Lung (tissue), 11 donors: ENCODE measurements at regions not wholly inside any gene's neighbourhood (a gene's known extent, or its start where the extent isn't known, plus 50 kb on each side); places are given as distances from the start of the nearest gene placed in this dataset.
A peak's percentile ranks its signal among the peaks of the same experiment; 100 is the strongest.
"Not testable (repeated sequence)": the region's sequence is repeated elsewhere in the genome, so short reads cannot be mapped to it uniquely, and the experiment has no call there.

Source experiments
- ATAC-seq: fragments of 200-7000 bp; cut with Tn5 transposase; one replicate; pipeline ENCODE4 v1.9.1; 2020; ENCODE audit warnings: moderate number of reproducible peaks; ENCODE audit not compliant: insufficient read depth, low FRiP score
- DNase-seq, 3 donors: peaks; one replicate each; pipeline ENCODE4 v3.0.0-alpha.2; 2013 to 2017
- H3K27ac ChIP-seq, 2 donors: one replicate each; pipeline ENCODE4 v1.5.1; 2013; ENCODE audit warnings: mild to moderate bottlenecking in 2 of 2, moderate library complexity in 2 of 2, control low read depth in 1 of 2, inconsistent platforms in 1 of 2, low read depth in 1 of 2, low read length in 1 of 2
- H3K27me3 ChIP-seq, 3 donors: one replicate each; pipeline ENCODE4 v1.5.1; 2013; ENCODE audit warnings: low read length in 2 of 3; ENCODE audit not compliant: control insufficient read depth in 3 of 3, insufficient read depth in 3 of 3
- H3K36me3 ChIP-seq, 4 donors: one replicate each; pipeline ENCODE4 v1.5.1; 2013; ENCODE audit warnings: low read length in 4 of 4, mild to moderate bottlenecking in 1 of 4, moderate library complexity in 1 of 4; ENCODE audit not compliant: control insufficient read depth in 4 of 4, insufficient read depth in 4 of 4
- H3K4me1 ChIP-seq, 5 donors: one replicate each; pipeline ENCODE4 v1.5.1; 2013; ENCODE audit warnings: low read length in 5 of 5, mild to moderate bottlenecking in 2 of 5, moderate library complexity in 1 of 5; ENCODE audit not compliant: control insufficient read depth in 5 of 5, insufficient read depth in 5 of 5
- H3K4me3 ChIP-seq: one replicate; pipeline ENCODE4 v1.5.1; 2013; ENCODE audit warnings: mild to moderate bottlenecking, control low read depth, moderate library complexity
- H3K9ac ChIP-seq, 2 donors: one replicate each; pipeline ENCODE4 v1.5.1; 2013; ENCODE audit warnings: low read length in 2 of 2, control low read depth in 1 of 2; ENCODE audit not compliant: insufficient read depth in 1 of 2
- H3K9me3 ChIP-seq, 4 donors: one replicate each; pipeline ENCODE4 v1.5.1; 2013; ENCODE audit warnings: low read length in 3 of 4, mild to moderate bottlenecking in 1 of 4, moderate library complexity in 1 of 4; ENCODE audit not compliant: control insufficient read depth in 4 of 4, insufficient read depth in 3 of 4
- WGBS, 2 donors: extraction: QIAGEN DNeasy Blood & Tissue Kit; methylation state at CpG; one replicate each; pipeline ENCODE4 v1.1.7; 2013; 5-methylcytosine and 5-hydroxymethylcytosine counted together
- TF ChIP-seq, protein P1 (sequence below): IDR thresholded peaks from 2 replicates; pipeline ENCODE4 v1.5.1; 2012; ENCODE audit warnings: mild to moderate bottlenecking; ENCODE audit errors: control extremely low read depth, extremely low read depth
- donor health status: control.
- donor health status: control.
- donor health status: Bipolar disorder and iron deficiency.
- donor health status: healthy.
- donor health status: DM: yes; HTN: yes; CAD: no.

DNA sequence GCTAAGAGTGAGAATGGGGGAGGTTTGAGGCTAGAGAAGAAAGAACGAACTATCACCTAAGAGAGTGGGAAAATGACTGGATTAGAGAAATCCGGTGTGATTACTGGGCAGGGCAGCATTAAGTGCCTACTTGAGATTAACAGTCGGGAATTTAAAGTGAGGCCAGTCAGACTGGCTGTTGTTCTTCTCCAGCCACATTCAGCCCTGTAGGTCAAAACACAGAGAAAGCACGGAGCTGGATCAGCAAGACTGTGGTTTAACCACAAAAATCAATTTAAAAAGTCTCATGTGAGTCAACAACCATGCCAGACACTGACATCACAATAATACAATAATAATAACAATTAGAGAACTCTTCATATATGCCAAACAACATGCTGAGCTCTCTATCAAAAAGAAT is 301.9 kb upstream of the SGK1 start:
- WGBS, 2 donors: 65 to 82% methylated on average over 4 of the region's 4 CpGs
- Histone ChIP-seq H3K4me3 (no peak overlapping the region), H3K27ac (no peak overlapping the region), H3K9me3 (no peaks in the 10 kb centered on the region), H3K27me3 (no peaks in the 10 kb centered on the region), H3K4me1 (peaks cover 0 to 2% (median 0%) of the 10 kb centered on the region in 5 donors), H3K36me3 (no peaks in the 10 kb centered on the region), H3K9ac (no peak overlapping the region)
- ATAC-seq (no peak), DNase-seq (peak in 1 of 3 donors; percentile 22)
- TF ChIP-seq, protein P1, sequence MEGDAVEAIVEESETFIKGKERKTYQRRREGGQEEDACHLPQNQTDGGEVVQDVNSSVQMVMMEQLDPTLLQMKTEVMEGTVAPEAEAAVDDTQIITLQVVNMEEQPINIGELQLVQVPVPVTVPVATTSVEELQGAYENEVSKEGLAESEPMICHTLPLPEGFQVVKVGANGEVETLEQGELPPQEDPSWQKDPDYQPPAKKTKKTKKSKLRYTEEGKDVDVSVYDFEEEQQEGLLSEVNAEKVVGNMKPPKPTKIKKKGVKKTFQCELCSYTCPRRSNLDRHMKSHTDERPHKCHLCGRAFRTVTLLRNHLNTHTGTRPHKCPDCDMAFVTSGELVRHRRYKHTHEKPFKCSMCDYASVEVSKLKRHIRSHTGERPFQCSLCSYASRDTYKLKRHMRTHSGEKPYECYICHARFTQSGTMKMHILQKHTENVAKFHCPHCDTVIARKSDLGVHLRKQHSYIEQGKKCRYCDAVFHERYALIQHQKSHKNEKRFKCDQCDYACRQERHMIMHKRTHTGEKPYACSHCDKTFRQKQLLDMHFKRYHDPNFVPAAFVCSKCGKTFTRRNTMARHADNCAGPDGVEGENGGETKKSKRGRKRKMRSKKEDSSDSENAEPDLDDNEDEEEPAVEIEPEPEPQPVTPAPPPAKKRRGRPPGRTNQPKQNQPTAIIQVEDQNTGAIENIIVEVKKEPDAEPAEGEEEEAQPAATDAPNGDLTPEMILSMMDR: no peak

DNA sequence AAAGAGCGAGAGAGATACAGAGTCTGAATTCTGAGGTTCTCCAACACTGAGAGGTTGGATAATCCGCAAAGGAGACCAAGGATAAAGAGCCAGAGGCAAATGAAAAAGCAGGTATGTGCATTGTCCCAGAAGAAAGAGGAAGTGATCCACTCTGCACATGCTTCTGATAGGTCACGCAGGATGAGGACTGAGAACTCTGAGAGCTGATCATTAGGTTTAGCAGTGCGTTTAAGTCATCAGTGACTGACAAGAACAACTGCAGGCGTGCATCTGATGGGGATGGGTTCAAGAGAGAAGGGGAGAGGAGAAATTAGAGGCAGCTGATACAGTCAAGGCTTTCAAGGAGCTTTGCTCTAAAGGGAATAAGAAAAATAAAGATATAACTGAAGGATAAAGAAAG is 301.2 kb upstream of the SGK1 start:
- DNase-seq: no peak
- WGBS, 2 donors: 94% methylated on average over 5 of the region's 5 CpGs
- no peak for ATAC-seq
- Histone ChIP-seq H3K4me3 (no peak overlapping the region), H3K36me3 (no peaks in the 10 kb centered on the region), H3K27ac (no peak overlapping the region), H3K9me3 (no peaks in the 10 kb centered on the region), H3K9ac (no peak overlapping the region), H3K27me3 (no peaks in the 10 kb centered on the region), H3K4me1 (peaks cover 0 to 2% (median 0%) of the 10 kb centered on the region in 5 donors)
- TF ChIP-seq, protein P1: no peak

DNA sequence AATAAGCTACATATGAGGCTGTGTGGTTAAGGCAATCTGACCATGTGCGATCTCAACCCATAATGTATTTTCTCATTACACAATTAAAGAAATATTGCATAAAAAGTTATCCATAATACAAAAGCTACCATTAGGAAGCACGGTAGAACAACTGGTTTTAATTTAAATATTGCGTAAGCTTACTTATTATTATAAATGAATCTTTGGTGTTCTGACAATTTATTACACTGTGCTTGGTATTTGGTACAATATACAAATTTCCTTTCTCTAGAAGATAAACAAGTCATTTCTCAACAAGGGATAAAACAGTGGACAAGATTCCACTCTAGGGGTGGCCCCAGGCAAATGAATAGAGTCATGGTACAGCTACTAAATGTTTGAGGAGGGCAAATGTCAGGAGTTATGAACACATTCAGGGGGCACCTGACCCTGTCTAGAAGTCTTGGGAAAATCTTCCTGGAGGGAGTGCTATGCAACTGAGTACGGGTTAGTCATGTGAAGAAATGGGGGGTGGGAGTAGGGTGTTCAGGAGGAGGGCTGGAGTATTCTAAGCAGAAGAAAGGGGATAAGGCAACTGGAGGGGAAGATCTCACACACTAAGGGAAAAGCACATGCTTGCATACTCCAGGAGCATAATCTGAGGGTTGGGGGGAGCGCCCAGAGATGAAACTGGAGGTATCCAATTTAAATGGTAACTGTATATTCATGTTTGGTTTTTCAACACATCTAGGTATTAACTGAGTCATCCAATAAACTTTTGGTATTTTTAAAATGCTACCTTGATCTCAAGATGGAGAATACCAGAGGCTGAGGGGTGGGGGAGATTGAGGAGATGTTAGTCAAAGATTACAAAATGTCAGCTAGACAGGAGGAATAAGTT is 296.9 kb upstream of the SGK1 start:
- Histone ChIP-seq H3K9ac (no peak overlapping the region), H3K36me3 (no peaks in the 10 kb centered on the region), H3K27ac (no peak overlapping the region), H3K27me3 (no peaks in the 10 kb centered on the region), H3K4me1 (peaks cover 0 to 3% (median 0%) of the 10 kb centered on the region in 5 donors), H3K4me3 (no peak overlapping the region), H3K9me3 (no peaks in the 10 kb centered on the region)
- DNase-seq (no peak), ATAC-seq (no peak)
- TF ChIP-seq, protein P1: no peak
- 81 to 83% methylated on average over 5 of the region's 5 CpGs for WGBS, 2 donors

DNA sequence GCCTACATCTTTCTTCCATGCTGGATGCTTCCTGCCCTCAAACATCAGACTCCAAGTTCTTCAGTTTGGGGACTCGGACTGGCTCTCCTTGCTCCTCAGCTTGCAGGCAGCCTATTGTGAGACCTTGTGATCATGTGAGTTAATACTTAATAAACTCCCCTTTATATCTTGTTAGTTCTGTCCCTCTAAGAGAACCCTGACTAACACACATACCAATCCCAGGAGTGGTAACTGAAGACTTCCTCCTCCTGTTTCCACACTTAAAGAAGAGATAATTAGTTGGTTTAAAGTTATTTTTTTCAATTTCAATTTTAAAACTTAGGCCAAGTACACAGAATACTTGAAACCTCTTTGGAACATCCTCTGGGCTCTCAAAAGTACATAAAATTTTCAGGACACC is 294.2 kb upstream of the SGK1 start:
- not testable (repeated sequence) for H3K27ac ChIP-seq, DNase-seq, ATAC-seq, H3K27me3 ChIP-seq, H3K4me3 ChIP-seq, H3K9ac ChIP-seq, H3K9me3 ChIP-seq, H3K4me1 ChIP-seq, H3K36me3 ChIP-seq
- WGBS, 2 donors: 95 to 100% methylated on average over 1 of the region's 1 CpG
